T-helper 17 cell (primary cell): ENCODE measurements at regions not wholly inside any gene's neighbourhood (a gene's known extent, or its start where the extent isn't known, plus 50 kb on each side); places are given as distances from the start of the nearest gene placed in this dataset.
"Not testable (repeated sequence)": the region's sequence is repeated elsewhere in the genome, so short reads cannot be mapped to it uniquely, and the experiment has no call there.

ENCODE experiments used
- ATAC-seq: fragments of 150-1000 bp; cut with Tn5 transposase; 2 replicates; pipeline ENCODE4 v1.10.0; 2021; ENCODE audit warnings: mild to moderate bottlenecking, moderate library complexity
- DNase-seq, 3 donors: peaks; one replicate each; pipeline versions ENCODE4 v3.0.0 to v3.0.0-alpha.2; 2020 to 2021
- H3K9me3 ChIP-seq: one replicate; pipeline ENCODE4 v1.7.0; 2013; ENCODE audit warnings: low read length, mild to moderate bottlenecking; ENCODE audit not compliant: control insufficient read depth, poor library complexity, severe bottlenecking
- H3K27ac Mint-ChIP-seq: one replicate; pipeline ENCODE4 v1.8.0; 2022; ENCODE audit warnings: mild to moderate bottlenecking, moderate library complexity, mixed read lengths
- H3K27me3 Mint-ChIP-seq: one replicate; pipeline ENCODE4 v1.8.0; 2022; ENCODE audit warnings: mixed read lengths
- H3K36me3 Mint-ChIP-seq: one replicate; pipeline ENCODE4 v1.8.0; 2022; ENCODE audit warnings: low read depth, mixed read lengths
- H3K4me1 Mint-ChIP-seq: one replicate; pipeline ENCODE4 v1.8.0; 2022; ENCODE audit warnings: mild to moderate bottlenecking, mixed read lengths
- H3K4me3 Mint-ChIP-seq: one replicate; pipeline ENCODE4 v1.8.0; 2022; ENCODE audit warnings: mild to moderate bottlenecking, moderate library complexity, mixed read lengths

DNA sequence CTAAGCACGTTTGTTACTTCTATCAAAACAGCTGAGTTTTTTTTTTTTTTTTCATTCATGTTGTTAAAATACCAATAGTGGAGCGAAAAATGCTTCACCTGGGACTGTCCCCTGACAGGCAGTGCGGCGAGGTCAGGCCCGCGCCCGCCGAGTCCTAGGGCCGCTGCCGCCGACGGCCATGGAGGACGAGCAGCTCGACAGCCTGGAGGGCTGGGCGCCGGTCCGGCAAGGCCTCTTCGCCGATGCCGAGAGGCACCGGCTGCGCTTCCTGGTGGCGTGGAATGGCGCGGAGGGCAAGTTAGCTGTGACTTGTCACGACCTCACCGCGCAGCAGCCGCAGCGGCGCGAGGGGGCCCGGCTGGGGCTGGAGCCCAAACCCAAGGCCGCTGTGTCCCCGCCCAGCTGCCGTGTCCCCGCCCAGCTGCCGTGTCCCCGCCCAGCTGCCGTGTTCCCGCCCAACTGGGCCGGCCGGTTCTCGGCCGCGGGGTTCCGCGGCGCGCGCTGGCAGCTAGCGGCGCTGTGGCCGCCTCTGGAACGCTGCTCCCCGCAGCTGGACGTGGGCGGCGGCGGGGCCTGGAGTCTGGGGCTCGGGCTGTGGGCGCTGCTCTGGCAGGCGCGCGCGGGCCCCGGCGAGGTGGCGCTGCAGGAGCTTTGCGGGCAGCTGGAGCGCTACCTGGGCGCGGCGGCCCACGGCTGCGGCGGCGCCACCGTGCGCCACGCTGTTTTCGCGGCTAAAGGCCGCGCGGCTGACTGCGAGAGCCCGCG, 56.7 kb upstream of the GOLGA8R start:
- H3K36me3 Mint-ChIP-seq, H3K27me3 Mint-ChIP-seq, H3K4me3 Mint-ChIP-seq, H3K9me3 ChIP-seq, H3K27ac Mint-ChIP-seq, H3K4me1 Mint-ChIP-seq: not testable (repeated sequence)
- ATAC-seq (peak; percentile 96), DNase-seq (peak; percentile 33 to 62 (median 60))

DNA sequence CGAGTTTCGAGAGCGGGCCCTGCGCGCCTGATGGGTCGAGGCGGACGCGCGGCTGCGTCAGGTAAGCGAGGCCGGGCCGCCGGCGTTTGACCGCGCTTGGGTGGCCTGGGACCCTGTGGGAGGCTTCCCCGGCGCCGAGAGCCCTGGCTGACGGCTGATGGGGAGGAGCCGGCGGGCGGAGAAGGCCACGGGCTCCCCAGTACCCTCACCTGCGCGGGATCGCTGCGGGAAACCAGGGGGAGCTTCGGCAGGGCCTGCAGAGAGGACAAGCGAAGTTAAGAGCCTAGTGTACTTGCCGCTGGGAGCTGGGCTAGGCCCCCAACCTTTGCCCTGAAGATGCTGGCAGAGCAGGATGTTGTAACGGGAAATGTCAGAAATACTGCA, 57.3 kb upstream of the GOLGA8R start:
- peak; percentile 17 for ATAC-seq
- not testable (repeated sequence) for H3K4me1 Mint-ChIP-seq, H3K9me3 ChIP-seq, DNase-seq, H3K27me3 Mint-ChIP-seq, H3K4me3 Mint-ChIP-seq, H3K27ac Mint-ChIP-seq, H3K36me3 Mint-ChIP-seq

DNA sequence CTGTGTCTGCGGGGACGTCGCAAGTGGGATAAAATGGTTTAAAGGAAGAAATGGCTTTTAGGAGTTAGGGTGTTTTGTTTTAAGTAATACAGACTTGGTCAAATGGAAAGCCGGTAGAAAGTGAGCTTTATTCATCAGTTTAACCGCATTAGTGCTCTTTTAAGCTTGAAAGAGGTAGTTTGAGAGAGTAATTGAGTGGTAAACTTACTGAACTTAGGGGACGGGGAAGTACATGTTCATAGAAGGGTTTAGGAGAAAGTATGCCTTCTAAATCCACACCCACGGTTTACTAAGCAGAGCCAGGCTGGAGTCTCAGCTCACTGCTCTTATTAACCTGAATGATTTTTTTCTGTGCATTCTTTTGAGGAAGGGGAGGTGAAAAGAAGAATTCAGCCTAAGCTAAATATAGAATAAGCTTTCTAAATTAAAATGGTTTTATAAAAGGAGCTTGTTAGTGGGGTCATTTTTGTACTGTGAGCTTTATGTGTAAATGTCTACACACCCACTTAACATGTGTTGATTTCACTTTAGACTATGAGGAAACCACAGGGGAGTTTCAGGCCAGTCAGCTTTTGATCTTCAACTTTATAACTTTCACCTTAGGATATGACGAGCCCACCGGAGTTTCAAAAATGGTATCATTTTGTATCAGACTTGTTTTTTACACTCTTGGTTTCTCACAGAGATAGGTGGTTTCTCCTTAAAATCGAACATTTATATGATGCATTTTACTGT, 57.9 kb upstream of the GOLGA8R start:
- DNase-seq, ATAC-seq, H3K4me1 Mint-ChIP-seq, H3K9me3 ChIP-seq, H3K4me3 Mint-ChIP-seq, H3K27ac Mint-ChIP-seq, H3K27me3 Mint-ChIP-seq, H3K36me3 Mint-ChIP-seq: not testable (repeated sequence)

DNA sequence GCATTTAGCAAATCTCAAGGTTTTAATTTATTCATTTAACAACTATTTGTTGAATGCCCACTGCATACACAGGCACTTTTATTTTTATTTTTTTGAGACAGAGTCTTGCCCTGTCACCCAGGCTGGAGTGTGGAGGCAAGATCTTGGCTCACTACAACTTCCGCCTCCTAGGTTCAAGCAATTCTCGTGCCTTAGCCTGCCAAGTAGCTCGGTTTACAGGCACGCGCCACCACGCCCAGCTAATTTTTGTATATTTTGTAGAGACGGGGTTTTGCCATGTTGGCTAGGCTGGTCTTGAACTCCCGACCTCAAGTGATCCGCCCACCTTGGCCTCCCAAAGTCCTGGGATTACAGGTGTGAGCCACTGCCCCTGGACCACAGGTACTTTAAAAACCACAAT, 67.0 kb upstream of the GOLGA8Q start:
- not testable (repeated sequence) for H3K27ac Mint-ChIP-seq, H3K27me3 Mint-ChIP-seq, DNase-seq, H3K9me3 ChIP-seq, H3K36me3 Mint-ChIP-seq, H3K4me1 Mint-ChIP-seq, ATAC-seq, H3K4me3 Mint-ChIP-seq

DNA sequence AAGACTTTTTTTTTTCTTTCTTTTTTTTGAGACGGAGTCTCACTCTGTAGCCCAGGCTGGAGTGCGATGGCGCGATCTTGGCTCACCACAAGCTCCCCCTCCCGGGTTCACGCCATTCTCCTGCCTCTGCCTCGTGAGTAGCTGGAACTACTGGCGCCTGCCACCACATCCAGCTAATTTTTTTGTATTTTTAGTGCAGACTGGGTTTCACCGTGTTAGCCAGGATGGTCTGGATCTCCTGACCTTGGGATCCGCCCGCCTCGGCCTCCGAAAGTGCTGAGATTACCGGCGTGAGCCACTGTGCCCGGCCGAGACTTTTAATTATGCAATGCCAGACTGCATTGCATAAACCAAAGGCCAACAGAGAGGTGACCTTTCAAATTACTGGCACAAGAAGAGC, 62.6 kb upstream of the GOLGA8Q start:
- not testable (repeated sequence) for H3K9me3 ChIP-seq, ATAC-seq, DNase-seq, H3K27ac Mint-ChIP-seq, H3K4me1 Mint-ChIP-seq, H3K27me3 Mint-ChIP-seq, H3K36me3 Mint-ChIP-seq
- H3K4me3 Mint-ChIP-seq, result peak overlapping the region; percentile 12

DNA sequence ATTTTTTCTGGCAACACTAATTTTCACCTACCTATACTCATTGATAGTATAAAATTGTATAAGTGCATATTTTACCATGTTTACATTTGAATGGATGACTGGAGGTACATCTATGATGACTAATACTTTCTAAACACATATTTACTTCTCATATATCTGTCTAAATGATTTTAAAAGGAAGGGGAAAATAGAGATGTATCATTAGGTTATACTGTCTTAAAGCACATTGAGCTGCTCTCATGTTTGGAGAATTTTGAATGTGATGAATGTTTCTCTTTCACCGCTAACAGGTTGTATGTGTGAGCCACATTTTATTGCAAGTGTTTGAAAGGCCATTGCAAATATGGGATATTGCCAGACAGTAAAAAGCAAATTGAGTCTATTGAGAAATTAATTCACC, 61.5 kb upstream of the GOLGA8Q start:
- not testable (repeated sequence) for ATAC-seq, H3K27me3 Mint-ChIP-seq, DNase-seq, H3K4me3 Mint-ChIP-seq, H3K9me3 ChIP-seq, H3K27ac Mint-ChIP-seq, H3K36me3 Mint-ChIP-seq, H3K4me1 Mint-ChIP-seq

DNA sequence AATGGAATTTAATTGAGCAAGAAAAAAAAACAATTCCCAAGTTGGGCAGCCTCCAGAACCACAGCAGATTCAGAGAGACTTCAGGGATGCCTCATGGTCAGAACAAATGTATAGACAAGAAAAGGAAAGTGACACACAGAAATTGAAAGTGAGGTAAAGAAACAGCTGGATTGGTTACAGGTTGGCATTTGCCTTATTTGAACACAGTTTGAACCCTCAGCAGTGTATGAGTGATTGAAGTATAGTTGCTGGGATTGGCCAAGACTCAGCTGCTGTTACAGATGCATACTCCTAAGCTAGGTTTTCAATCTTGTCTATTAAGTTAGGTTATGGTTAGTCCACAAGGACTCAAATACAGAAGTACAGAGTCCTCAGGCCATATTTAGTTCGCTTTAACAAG, 57.9 kb upstream of the GOLGA8Q start:
- DNase-seq, H3K4me3 Mint-ChIP-seq, H3K36me3 Mint-ChIP-seq, H3K9me3 ChIP-seq, ATAC-seq, H3K4me1 Mint-ChIP-seq, H3K27me3 Mint-ChIP-seq, H3K27ac Mint-ChIP-seq: not testable (repeated sequence)

DNA sequence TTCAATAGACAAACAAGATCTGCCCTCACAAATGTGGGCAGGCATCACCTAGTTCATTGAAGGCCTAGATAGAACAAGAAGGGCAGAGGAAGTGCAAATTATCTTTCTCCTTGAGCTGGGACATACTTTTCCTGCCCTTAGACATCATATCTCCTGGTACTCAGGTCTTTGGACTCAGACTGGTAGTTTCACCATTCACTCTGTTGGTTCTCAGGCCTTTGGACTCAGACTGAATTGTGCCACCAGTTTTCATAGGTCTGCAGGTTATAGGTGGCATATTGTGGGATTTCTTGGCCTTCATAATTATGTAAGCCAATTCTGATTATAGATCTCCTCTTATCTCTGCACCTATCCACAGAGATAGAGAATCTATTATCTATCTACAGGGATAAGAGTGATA, 54.6 kb upstream of the GOLGA8Q start:
- H3K9me3 ChIP-seq, H3K27ac Mint-ChIP-seq, H3K27me3 Mint-ChIP-seq, ATAC-seq, H3K4me1 Mint-ChIP-seq, DNase-seq, H3K4me3 Mint-ChIP-seq, H3K36me3 Mint-ChIP-seq: not testable (repeated sequence)

DNA sequence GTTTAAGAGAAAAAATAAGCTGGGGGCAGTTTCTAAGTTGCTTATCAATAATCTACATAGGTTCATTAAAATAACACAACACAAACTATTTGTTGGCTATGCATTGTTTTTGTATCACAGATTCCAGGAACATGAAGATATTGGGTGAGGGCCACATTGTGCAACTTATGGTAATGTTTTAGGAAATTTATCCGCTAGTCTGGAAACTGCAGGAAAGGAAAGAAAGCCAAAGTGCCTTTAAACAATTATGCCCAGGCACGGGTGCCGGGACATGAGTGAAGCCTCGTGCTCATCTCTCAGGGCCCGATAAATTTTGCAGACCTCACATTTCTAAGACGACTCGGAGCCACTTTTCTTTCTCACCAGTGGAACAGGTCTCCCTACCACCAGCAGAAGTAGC, 52.6 kb upstream of the GOLGA8Q start:
- not testable (repeated sequence) for H3K27ac Mint-ChIP-seq, DNase-seq, ATAC-seq, H3K36me3 Mint-ChIP-seq, H3K4me3 Mint-ChIP-seq, H3K4me1 Mint-ChIP-seq, H3K27me3 Mint-ChIP-seq, H3K9me3 ChIP-seq

DNA sequence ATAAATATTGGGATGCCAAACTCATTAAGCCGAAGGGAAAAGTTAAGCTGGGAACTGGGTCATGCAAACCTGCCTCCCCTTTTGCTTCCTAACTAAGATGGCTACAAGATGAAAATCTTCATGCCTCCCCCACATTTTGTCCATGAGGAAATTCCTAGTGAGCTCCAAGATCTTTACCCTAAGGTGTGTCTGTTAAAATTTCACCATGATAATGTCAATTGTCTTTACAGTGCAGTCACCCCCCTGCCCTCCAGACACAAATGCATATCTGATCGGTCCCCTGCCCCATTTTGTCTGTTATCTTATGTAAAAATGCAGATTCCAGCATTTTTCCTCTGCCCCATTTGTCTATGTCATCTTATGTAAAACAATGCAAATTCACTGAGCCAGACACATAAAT, 51.3 kb upstream of the GOLGA8Q start:
- not testable (repeated sequence) for H3K4me1 Mint-ChIP-seq, H3K9me3 ChIP-seq, H3K36me3 Mint-ChIP-seq, ATAC-seq, DNase-seq, H3K4me3 Mint-ChIP-seq, H3K27ac Mint-ChIP-seq, H3K27me3 Mint-ChIP-seq
